Karpas-422 (cell line): ENCODE measurements at regions not wholly inside any gene's neighbourhood (a gene's known extent, or its start where the extent isn't known, plus 50 kb on each side); places are given as distances from the start of the nearest gene placed in this dataset.
"Not testable (repeated sequence)": the region's sequence is repeated elsewhere in the genome, so short reads cannot be mapped to it uniquely, and the experiment has no call there.

Source experiments
- DNase-seq: peaks from one replicate; pipeline ENCODE4 v3.0.0-alpha.2; 2015
- H2AFZ ChIP-seq: fragments of 200-600 bp; sonication (generic); 2 replicates; pipeline ENCODE4 v1.6.1; 2014; ENCODE audit warnings: antibody characterized with exemption, low read length, mixed read lengths
- H3K27ac ChIP-seq: fragments of 200-600 bp; sonication (generic); 2 replicates; pipeline ENCODE4 v1.5.1; 2014; ENCODE audit warnings: mild to moderate bottlenecking, low read length, moderate library complexity
- H3K27me3 ChIP-seq: fragments of 200-600 bp; sonication (generic); 2 replicates; pipeline ENCODE4 v1.6.1; 2014; ENCODE audit warnings: low read length, mixed read lengths
- H3K36me3 ChIP-seq: fragments of 200-600 bp; sonication (generic); 2 replicates; pipeline ENCODE4 v1.6.1; 2014; ENCODE audit warnings: low read length, mixed read lengths; ENCODE audit not compliant: insufficient read depth
- H3K4me1 ChIP-seq: fragments of 200-600 bp; sonication (generic); 2 replicates; pipeline ENCODE4 v1.6.1; 2014; ENCODE audit warnings: mild to moderate bottlenecking, low read length, mixed read lengths
- H3K4me2 ChIP-seq: fragments of 200-600 bp; sonication (generic); 2 replicates; pipeline ENCODE4 v1.6.1; 2014; ENCODE audit warnings: low read length, low read depth, mild to moderate bottlenecking; ENCODE audit not compliant: poor library complexity, severe bottlenecking
- H3K4me3 ChIP-seq: fragments of 200-600 bp; sonication (generic); 2 replicates; pipeline ENCODE4 v1.5.1; 2014; ENCODE audit warnings: mild to moderate bottlenecking, antibody characterized with exemption, low read length, mixed read lengths
- H3K79me2 ChIP-seq: fragments of 200-600 bp; sonication (generic); 2 replicates; pipeline ENCODE4 v1.6.1; 2014; ENCODE audit warnings: mild to moderate bottlenecking, low read length, mixed read lengths
- H3K9ac ChIP-seq: fragments of 200-600 bp; sonication (generic); 2 replicates; pipeline ENCODE4 v1.6.0; 2014; ENCODE audit warnings: low read length
- H3K9me2 ChIP-seq: fragments of 200-600 bp; sonication (generic), shearing (Covaris generic); replicated peaks from 2 replicates; pipeline ENCODE4 v1.6.0; 2014; ENCODE audit warnings: mild to moderate bottlenecking, low read length, moderate library complexity; ENCODE audit not compliant: insufficient read depth
- H3K9me3 ChIP-seq: fragments of 300-700, 200-600 bp; sonication (generic); 2 replicates; pipeline ENCODE4 v1.6.1; 2014; ENCODE audit warnings: low read length, mixed read lengths
- H4K20me1 ChIP-seq: fragments of 200-600 bp; sonication (generic); 2 replicates; pipeline ENCODE4 v1.6.1; 2014; ENCODE audit warnings: mild to moderate bottlenecking, antibody characterized with exemption, low read length, low read depth; ENCODE audit not compliant: insufficient read depth

- no peak for DNase-seq
- H4K20me1 ChIP-seq = no peaks in the 10 kb centered on the region
- H3K79me2 ChIP-seq = no peaks in the 10 kb centered on the region
- H3K9ac ChIP-seq = no peak overlapping the region
- H3K36me3 ChIP-seq = no peaks in the 10 kb centered on the region
- H3K9me3 ChIP-seq = no peaks in the 10 kb centered on the region
- H3K4me2 ChIP-seq = no peak overlapping the region
- no peak overlapping the region for H3K4me3 ChIP-seq
- no peaks in the 10 kb centered on the region for H3K27me3 ChIP-seq
- H3K27ac ChIP-seq = no peak overlapping the region
- H3K9me2 ChIP-seq = no peaks in the 10 kb centered on the region
- H2AFZ ChIP-seq = no peak overlapping the region
- no peaks in the 10 kb centered on the region for H3K4me1 ChIP-seq
Measured at GRCh38 chrX:5683996-5684395, 544.7 kb downstream of the NLGN4X start.

- no peak overlapping the region for H3K4me2 ChIP-seq
- H3K4me1 ChIP-seq = no peaks in the 10 kb centered on the region
- no peak overlapping the region for H3K9ac ChIP-seq
- H3K79me2 ChIP-seq = no peaks in the 10 kb centered on the region
- no peaks in the 10 kb centered on the region for H3K36me3 ChIP-seq
- no peaks in the 10 kb centered on the region for H3K9me3 ChIP-seq
- H2AFZ ChIP-seq = no peak overlapping the region
- H3K27ac ChIP-seq = no peak overlapping the region
- peak; percentile 84 for DNase-seq
- no peak overlapping the region for H3K4me3 ChIP-seq
- H3K9me2 ChIP-seq = no peaks in the 10 kb centered on the region
- H3K27me3 ChIP-seq = no peaks in the 10 kb centered on the region
- no peaks in the 10 kb centered on the region for H4K20me1 ChIP-seq
Measured at GRCh38 chrX:5681159-5681558, 547.5 kb downstream of the NLGN4X start.

GRCh38 chrX:5674036-5674435, 554.6 kb downstream of the NLGN4X start:
- no peak for DNase-seq
- H3K9ac ChIP-seq = no peak overlapping the region
- no peaks in the 10 kb centered on the region for H3K9me2 ChIP-seq
- no peak overlapping the region for H3K4me3 ChIP-seq
- no peak overlapping the region for H2AFZ ChIP-seq
- H4K20me1 ChIP-seq = no peaks in the 10 kb centered on the region
- H3K9me3 ChIP-seq = peaks cover 3% of the 10 kb centered on the region
- H3K79me2 ChIP-seq = no peaks in the 10 kb centered on the region
- no peaks in the 10 kb centered on the region for H3K27me3 ChIP-seq
- no peaks in the 10 kb centered on the region for H3K36me3 ChIP-seq
- H3K27ac ChIP-seq = no peak overlapping the region
- H3K4me1 ChIP-seq = peaks cover 5% of the 10 kb centered on the region; the same call in 1 of the 2 replicates
- H3K4me2 ChIP-seq = no peak overlapping the region

GRCh38 chrX:5672099-5672498, 556.6 kb downstream of the NLGN4X start:
- Histone ChIP-seq H3K36me3 (no peaks in the 10 kb centered on the region), H3K4me2 (no peak overlapping the region), H4K20me1 (no peaks in the 10 kb centered on the region), H3K9me3 (peaks cover 3% of the 10 kb centered on the region), H3K4me3 (no peak overlapping the region), H3K9ac (no peak overlapping the region), H3K27ac (no peak overlapping the region), H3K9me2 (no peaks in the 10 kb centered on the region), H3K27me3 (no peaks in the 10 kb centered on the region), H2AFZ (no peak overlapping the region), H3K79me2 (no peaks in the 10 kb centered on the region), H3K4me1 (peaks cover 5% of the 10 kb centered on the region; the same call in 1 of the 2 replicates)
- peak; percentile 52 for DNase-seq

- not testable (repeated sequence) for H3K36me3 ChIP-seq
Measured at GRCh38 chrX:5666689-5667088, 562.0 kb downstream of the NLGN4X start.

GRCh38 chrX:5656544-5656943, 572.1 kb downstream of the NLGN4X start:
- no peaks in the 10 kb centered on the region for H3K36me3 ChIP-seq
- no peak overlapping the region for H3K9ac ChIP-seq
- no peaks in the 10 kb centered on the region; the same call in 1 of the 2 replicates for H3K27me3 ChIP-seq
- H3K4me1 ChIP-seq = peaks cover 17% of the 10 kb centered on the region
- H2AFZ ChIP-seq = no peak overlapping the region
- H3K9me3 ChIP-seq = no peaks in the 10 kb centered on the region
- no peaks in the 10 kb centered on the region for H3K9me2 ChIP-seq
- peak overlapping the region; percentile 49 for H3K4me2 ChIP-seq
- H3K79me2 ChIP-seq = no peaks in the 10 kb centered on the region
- peak overlapping the region; percentile 16; the same call in 1 of the 2 replicates for H3K4me3 ChIP-seq
- DNase-seq = peak; percentile 77
- no peaks in the 10 kb centered on the region for H4K20me1 ChIP-seq
- H3K27ac ChIP-seq = no peak overlapping the region

More at GRCh38 chrX:5666689-5667088, 562.0 kb downstream of the NLGN4X start:
- H3K4me2 ChIP-seq, H3K79me2 ChIP-seq, H3K27ac ChIP-seq, DNase-seq, H3K9me3 ChIP-seq, H3K27me3 ChIP-seq, H3K9ac ChIP-seq, H3K4me1 ChIP-seq, H2AFZ ChIP-seq, H4K20me1 ChIP-seq, H3K4me3 ChIP-seq, H3K9me2 ChIP-seq: not testable (repeated sequence)

GRCh38 chrX:5650904-5651303, 577.8 kb downstream of the NLGN4X start:
- no peak overlapping the region for H3K27ac ChIP-seq
- no peaks in the 10 kb centered on the region for H3K79me2 ChIP-seq
- no peaks in the 10 kb centered on the region; the same call in 1 of the 2 replicates for H3K27me3 ChIP-seq
- no peaks in the 10 kb centered on the region for H4K20me1 ChIP-seq
- H2AFZ ChIP-seq = no peak overlapping the region
- H3K9me2 ChIP-seq = no peaks in the 10 kb centered on the region
- H3K4me1 ChIP-seq = peaks cover 32% of the 10 kb centered on the region
- no peak overlapping the region for H3K4me3 ChIP-seq
- H3K9me3 ChIP-seq = no peaks in the 10 kb centered on the region
- H3K9ac ChIP-seq = no peak overlapping the region
- no peak overlapping the region for H3K4me2 ChIP-seq
- no peaks in the 10 kb centered on the region for H3K36me3 ChIP-seq
- DNase-seq = no peak

- Histone ChIP-seq H3K36me3 (no peaks in the 10 kb centered on the region), H3K9me3 (no peaks in the 10 kb centered on the region), H3K27me3 (no peaks in the 10 kb centered on the region), H2AFZ (no peak overlapping the region), H3K4me1 (peaks cover 45% of the 10 kb centered on the region), H3K9ac (no peak overlapping the region), H3K4me3 (no peak overlapping the region), H3K4me2 (no peak overlapping the region), H4K20me1 (no peaks in the 10 kb centered on the region), H3K27ac (no peak overlapping the region), H3K9me2 (no peaks in the 10 kb centered on the region), H3K79me2 (no peaks in the 10 kb centered on the region)
- no peak for DNase-seq
Measured at GRCh38 chrX:5648941-5649568, 579.6 kb downstream of the NLGN4X start.
